Activated naive CD8-positive, alpha-beta T cell treated with anti-CD3 and anti-CD28 coated beads, Interleukin-2, amount 10 ng/mL, durations not matched to agents 7 days and 5 days (primary cell): ENCODE measurements at regions not wholly inside any gene's neighbourhood (a gene's known extent, or its start where the extent isn't known, plus 50 kb on each side); places are given as distances from the start of the nearest gene placed in this dataset.

ENCODE experiments used
- ATAC-seq: fragments of 150-1000 bp; cut with Tn5 transposase; one replicate; pipeline ENCODE4 v1.10.0; 2021; ENCODE audit warnings: low read depth, moderate library complexity
- POLR2A ChIA-PET: fragments of 350-600 bp; sonication (Branson Sonifier 250); formaldehyde crosslinking; loops from one replicate; lab custom pipeline; 2021; ENCODE audit warnings: antibody characterized with exemption; lab: Charles Lee
- DNase-seq: peaks from one replicate; pipeline ENCODE4 v3.0.0; 2021
- H3K27ac Mint-ChIP-seq: one replicate; pipeline ENCODE4 v1.8.0; 2022; ENCODE audit warnings: mild to moderate bottlenecking, mixed read lengths
- H3K27me3 Mint-ChIP-seq: one replicate; pipeline ENCODE4 v1.8.0; 2022; ENCODE audit warnings: mild to moderate bottlenecking, moderate library complexity, mixed read lengths
- H3K36me3 Mint-ChIP-seq: one replicate; pipeline ENCODE4 v1.8.0; 2021; ENCODE audit warnings: mild to moderate bottlenecking, mixed read lengths
- H3K4me1 Mint-ChIP-seq: one replicate; pipeline ENCODE4 v1.8.0; 2021; ENCODE audit warnings: mixed read lengths
- H3K4me3 Mint-ChIP-seq: one replicate; pipeline ENCODE4 v1.8.0; 2022; ENCODE audit warnings: mild to moderate bottlenecking, moderate library complexity, mixed read lengths
- H3K9me3 Mint-ChIP-seq: one replicate; pipeline ENCODE4 v1.8.0; 2021; ENCODE audit warnings: mixed read lengths

- peaks cover 1% of the 10 kb centered on the region for H3K9me3 Mint-ChIP-seq
- DNase-seq (no peak), ATAC-seq (no peak)
- H3K27me3 Mint-ChIP-seq = no peaks in the 10 kb centered on the region
- no peak overlapping the region for H3K4me3 Mint-ChIP-seq
- H3K36me3 Mint-ChIP-seq = no peaks in the 10 kb centered on the region
- no peak overlapping the region for H3K27ac Mint-ChIP-seq
- no peaks in the 10 kb centered on the region for H3K4me1 Mint-ChIP-seq
- POLR2A ChIA-PET = no interaction called here
Measured at GRCh38 chr10:65559369-65559768, 1366.5 kb upstream of the LRRTM3 start.

GRCh38 chr10:65565246-65565645, 1360.6 kb upstream of the LRRTM3 start:
- H3K4me1 Mint-ChIP-seq = no peaks in the 10 kb centered on the region
- ATAC-seq = no peak

GRCh38 chr10:65566906-65567305, 1358.9 kb upstream of the LRRTM3 start:
- Mint-ChIP-seq H3K4me1 (no peaks in the 10 kb centered on the region), H3K4me3 (no peak overlapping the region), H3K9me3 (peaks cover 1% of the 10 kb centered on the region), H3K27me3 (no peaks in the 10 kb centered on the region), H3K27ac (no peak overlapping the region), H3K36me3 (no peaks in the 10 kb centered on the region)
- POLR2A ChIA-PET = no interaction called here
- ATAC-seq (no peak), DNase-seq (no peak)

More at GRCh38 chr10:65565246-65565645, 1360.6 kb upstream of the LRRTM3 start:
- H3K27ac Mint-ChIP-seq = no peak overlapping the region
- no peak for DNase-seq
- POLR2A ChIA-PET = no interaction called here
- no peaks in the 10 kb centered on the region for H3K36me3 Mint-ChIP-seq
- H3K4me3 Mint-ChIP-seq = no peak overlapping the region
- H3K9me3 Mint-ChIP-seq = peaks cover 1% of the 10 kb centered on the region
- H3K27me3 Mint-ChIP-seq = no peaks in the 10 kb centered on the region

DNA sequence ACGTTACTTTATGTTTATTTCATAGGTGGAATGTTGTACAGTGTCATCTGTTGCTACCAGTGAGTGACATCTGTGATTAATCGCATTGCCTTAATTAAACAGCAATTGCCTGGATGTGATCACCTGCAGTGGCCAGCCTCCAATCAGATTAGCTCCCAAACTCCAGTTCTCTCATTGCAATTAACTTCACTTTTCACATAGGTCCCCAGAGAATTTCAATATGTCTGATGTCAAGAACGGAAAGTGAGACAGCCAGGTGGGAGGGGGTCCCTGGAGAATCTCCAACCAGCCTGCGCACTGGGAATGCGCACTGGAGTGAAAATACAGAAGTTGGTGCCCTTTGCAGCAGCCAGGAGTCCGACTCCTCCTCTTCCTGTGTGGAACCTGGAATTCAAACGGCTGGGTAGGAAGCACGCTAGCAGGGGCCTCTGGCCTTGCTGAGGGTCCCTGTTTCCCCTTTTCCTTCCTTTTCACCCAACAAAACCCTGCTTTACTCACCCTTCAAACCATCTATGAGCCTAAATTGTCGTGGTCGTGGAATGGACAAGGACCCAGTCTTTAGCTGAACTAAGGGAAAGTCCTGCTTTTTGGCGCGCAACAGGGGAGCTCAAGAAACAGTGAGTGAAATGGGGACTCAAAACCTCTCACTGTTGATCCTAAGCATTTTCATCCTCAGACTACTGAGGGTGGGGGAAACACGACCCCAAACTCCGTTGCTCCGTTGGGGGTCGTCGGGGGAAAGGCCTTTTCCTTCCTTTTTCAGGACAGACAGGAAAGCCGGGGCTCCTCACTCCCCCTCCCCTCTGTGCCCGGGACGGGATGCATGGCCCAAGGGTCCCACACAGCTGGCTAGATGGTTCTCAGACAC, 1355.5 kb upstream of the LRRTM3 start:
- no peak overlapping the region for H3K27ac Mint-ChIP-seq
- H3K9me3 Mint-ChIP-seq = no peaks in the 10 kb centered on the region
- POLR2A ChIA-PET = no interaction called here
- no peak for DNase-seq
- no peak for ATAC-seq
- no peaks in the 10 kb centered on the region for H3K4me1 Mint-ChIP-seq
- no peaks in the 10 kb centered on the region for H3K36me3 Mint-ChIP-seq
- H3K4me3 Mint-ChIP-seq = no peak overlapping the region
- H3K27me3 Mint-ChIP-seq = no peaks in the 10 kb centered on the region

- no peak overlapping the region for H3K4me3 Mint-ChIP-seq
- POLR2A ChIA-PET = no interaction called here
- no peaks in the 10 kb centered on the region for H3K36me3 Mint-ChIP-seq
- no peaks in the 10 kb centered on the region for H3K27me3 Mint-ChIP-seq
- ATAC-seq = no peak
- no peak overlapping the region for H3K27ac Mint-ChIP-seq
- no peaks in the 10 kb centered on the region for H3K4me1 Mint-ChIP-seq
- no peaks in the 10 kb centered on the region for H3K9me3 Mint-ChIP-seq
- DNase-seq = no peak
Measured at GRCh38 chr10:65571011-65571570, 1354.7 kb upstream of the LRRTM3 start.

- POLR2A ChIA-PET = no interaction called here
- Mint-ChIP-seq H3K27ac (no peak overlapping the region), H3K9me3 (peaks cover 12% of the 10 kb centered on the region)
Measured at GRCh38 chr10:65581426-65582026, 1344.3 kb upstream of the LRRTM3 start.

GRCh38 chr10:65602182-65602865, 1323.5 kb upstream of the LRRTM3 start:
- Mint-ChIP-seq H3K27me3 (no peaks in the 10 kb centered on the region), H3K36me3 (no peaks in the 10 kb centered on the region), H3K4me3 (no peak overlapping the region), H3K9me3 (peaks cover 3% of the 10 kb centered on the region), H3K4me1 (no peaks in the 10 kb centered on the region), H3K27ac (no peak overlapping the region)
- POLR2A ChIA-PET = no interaction called here
- ATAC-seq (no peak), DNase-seq (no peak)

More at GRCh38 chr10:65581426-65582026, 1344.3 kb upstream of the LRRTM3 start:
- no peaks in the 10 kb centered on the region for H3K4me1 Mint-ChIP-seq
- H3K4me3 Mint-ChIP-seq = no peak overlapping the region
- no peak for DNase-seq
- ATAC-seq = no peak
- no peaks in the 10 kb centered on the region for H3K27me3 Mint-ChIP-seq
- no peaks in the 10 kb centered on the region for H3K36me3 Mint-ChIP-seq

GRCh38 chr10:65611592-65611991, 1314.2 kb upstream of the LRRTM3 start:
- ATAC-seq (no peak), DNase-seq (no peak)
- Mint-ChIP-seq H3K36me3 (no peaks in the 10 kb centered on the region), H3K4me1 (no peaks in the 10 kb centered on the region), H3K9me3 (peaks cover 2% of the 10 kb centered on the region), H3K4me3 (no peak overlapping the region), H3K27me3 (no peaks in the 10 kb centered on the region), H3K27ac (no peak overlapping the region)
- POLR2A ChIA-PET = no interaction called here

GRCh38 chr10:65614956-65615565, 1310.8 kb upstream of the LRRTM3 start:
- no peak overlapping the region for H3K4me3 Mint-ChIP-seq
- POLR2A ChIA-PET = no interaction called here

GRCh38 chr10:65618126-65618525, 1307.7 kb upstream of the LRRTM3 start:
- ATAC-seq (no peak), DNase-seq (no peak)
- Mint-ChIP-seq H3K4me3 (no peak overlapping the region), H3K27ac (no peak overlapping the region), H3K27me3 (no peaks in the 10 kb centered on the region), H3K36me3 (no peaks in the 10 kb centered on the region), H3K9me3 (peaks cover 2% of the 10 kb centered on the region), H3K4me1 (no peaks in the 10 kb centered on the region)
- POLR2A ChIA-PET = no interaction called here

More at GRCh38 chr10:65614956-65615565, 1310.8 kb upstream of the LRRTM3 start:
- no peaks in the 10 kb centered on the region for H3K36me3 Mint-ChIP-seq
- no peaks in the 10 kb centered on the region for H3K27me3 Mint-ChIP-seq
- peaks cover 2% of the 10 kb centered on the region for H3K9me3 Mint-ChIP-seq
- DNase-seq (no peak), ATAC-seq (no peak)
- no peaks in the 10 kb centered on the region for H3K4me1 Mint-ChIP-seq
- H3K27ac Mint-ChIP-seq = no peak overlapping the region

DNA sequence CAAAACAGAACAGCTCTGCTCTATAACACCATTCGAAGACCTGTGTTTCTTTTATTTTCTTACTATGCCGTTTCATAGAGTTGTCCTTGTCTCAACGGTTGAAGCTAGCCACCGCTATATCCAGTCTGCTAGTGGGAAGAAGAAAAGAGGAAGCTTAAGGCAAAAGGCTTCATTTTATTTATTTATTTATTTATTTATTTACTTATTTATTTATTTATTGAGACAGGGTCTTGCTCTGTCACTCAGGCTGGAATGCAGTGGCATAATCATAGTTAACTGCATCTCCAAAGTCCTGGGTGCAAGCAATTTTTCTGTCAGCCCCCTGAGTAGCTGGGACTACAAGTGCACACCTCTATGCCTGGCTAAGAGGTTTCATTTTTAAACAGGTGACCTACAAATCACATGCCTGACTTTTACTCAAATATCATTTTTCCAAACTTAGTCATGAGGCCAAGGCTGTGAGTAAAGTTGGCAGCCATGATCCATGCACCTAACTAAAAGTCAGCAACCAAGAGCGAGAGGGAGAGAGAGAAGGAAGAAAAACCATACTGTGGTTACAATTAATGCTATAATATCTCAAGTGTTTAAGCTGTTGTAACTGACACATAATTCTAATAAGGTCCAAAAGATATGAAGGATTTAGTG, 1305.3 kb upstream of the LRRTM3 start:
- Mint-ChIP-seq H3K4me3 (no peak overlapping the region), H3K4me1 (no peaks in the 10 kb centered on the region), H3K9me3 (no peaks in the 10 kb centered on the region), H3K27ac (no peak overlapping the region), H3K36me3 (no peaks in the 10 kb centered on the region), H3K27me3 (no peaks in the 10 kb centered on the region)
- ATAC-seq = no peak
- no peak for DNase-seq
- POLR2A ChIA-PET = no interaction called here

- Mint-ChIP-seq H3K4me1 (no peaks in the 10 kb centered on the region), H3K4me3 (no peak overlapping the region), H3K27me3 (no peaks in the 10 kb centered on the region), H3K36me3 (no peaks in the 10 kb centered on the region), H3K9me3 (no peaks in the 10 kb centered on the region), H3K27ac (no peak overlapping the region)
- DNase-seq = no peak
- POLR2A ChIA-PET = no interaction called here
- ATAC-seq = no peak
Measured at GRCh38 chr10:65622608-65623007, 1303.2 kb upstream of the LRRTM3 start.
